GM23248 (cell line): ENCODE measurements at regions not wholly inside any gene's neighbourhood (a gene's known extent, or its start where the extent isn't known, plus 50 kb on each side); places are given as distances from the start of the nearest gene placed in this dataset.

ENCODE experiments used
- EZH2 ChIP-seq: fragments of 200-600 bp; sonication (generic); IDR thresholded peaks from 2 replicates; pipeline ENCODE4 v1.6.1; 2018; ENCODE audit warnings: antibody characterized with exemption, mild to moderate bottlenecking; ENCODE audit not compliant: insufficient read depth, poor library complexity, severe bottlenecking
- EZH2phosphoT487 ChIP-seq: fragments of 200-600 bp; sonication (generic); IDR thresholded peaks from 2 replicates; pipeline ENCODE4 v1.6.1; 2018; ENCODE audit warnings: antibody characterized with exemption, moderate library complexity, mild to moderate bottlenecking, low read depth; ENCODE audit not compliant: insufficient read depth

DNA sequence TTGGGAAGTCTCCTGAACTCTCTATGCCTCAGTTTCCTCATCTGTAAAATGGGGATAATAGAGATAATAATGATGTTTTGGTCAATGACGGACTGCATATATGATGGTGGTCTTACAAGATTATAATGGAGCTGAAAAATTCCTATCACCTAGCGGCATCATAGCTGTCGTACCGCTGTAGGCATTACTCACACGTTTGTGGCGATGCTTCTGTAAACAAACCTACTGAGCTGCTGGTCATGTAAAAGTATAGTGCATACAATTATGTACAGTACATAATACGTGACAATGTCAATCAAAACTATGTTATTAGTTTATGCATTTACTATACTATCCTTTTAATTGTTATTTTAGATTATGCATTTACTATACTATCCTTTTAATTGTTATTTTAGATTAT, 339.1 kb upstream of the NPVF start:
- TF ChIP-seq EZH2phosphoT487 (no peak), EZH2 (no peak)
